ENCODE measurements at regions not wholly inside any gene's neighbourhood (a gene's known extent, or its start where the extent isn't known, plus 50 kb on each side); places are given as distances from the start of the nearest gene placed in this dataset.

DNA sequence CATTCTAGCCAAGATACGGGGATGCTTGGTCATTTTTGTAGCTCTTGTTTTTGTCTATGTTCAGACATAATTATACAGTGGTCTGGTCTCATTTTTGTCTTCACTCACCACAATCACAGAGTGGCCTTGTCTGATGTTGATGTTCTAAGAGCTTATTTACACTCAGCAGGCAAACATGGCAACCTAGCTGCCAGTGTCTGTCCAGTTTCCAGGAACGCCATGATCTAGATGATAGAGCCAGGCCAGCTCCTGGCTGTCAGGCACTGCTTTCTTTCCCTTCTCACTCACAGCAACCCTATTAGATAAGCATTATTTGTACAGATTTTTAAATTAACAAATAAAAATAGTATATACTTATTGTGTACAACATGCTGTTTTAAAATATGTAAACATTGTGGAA, 98.6 kb upstream of the PHF14 start:
- TF ChIP-seq, protein P1, sequence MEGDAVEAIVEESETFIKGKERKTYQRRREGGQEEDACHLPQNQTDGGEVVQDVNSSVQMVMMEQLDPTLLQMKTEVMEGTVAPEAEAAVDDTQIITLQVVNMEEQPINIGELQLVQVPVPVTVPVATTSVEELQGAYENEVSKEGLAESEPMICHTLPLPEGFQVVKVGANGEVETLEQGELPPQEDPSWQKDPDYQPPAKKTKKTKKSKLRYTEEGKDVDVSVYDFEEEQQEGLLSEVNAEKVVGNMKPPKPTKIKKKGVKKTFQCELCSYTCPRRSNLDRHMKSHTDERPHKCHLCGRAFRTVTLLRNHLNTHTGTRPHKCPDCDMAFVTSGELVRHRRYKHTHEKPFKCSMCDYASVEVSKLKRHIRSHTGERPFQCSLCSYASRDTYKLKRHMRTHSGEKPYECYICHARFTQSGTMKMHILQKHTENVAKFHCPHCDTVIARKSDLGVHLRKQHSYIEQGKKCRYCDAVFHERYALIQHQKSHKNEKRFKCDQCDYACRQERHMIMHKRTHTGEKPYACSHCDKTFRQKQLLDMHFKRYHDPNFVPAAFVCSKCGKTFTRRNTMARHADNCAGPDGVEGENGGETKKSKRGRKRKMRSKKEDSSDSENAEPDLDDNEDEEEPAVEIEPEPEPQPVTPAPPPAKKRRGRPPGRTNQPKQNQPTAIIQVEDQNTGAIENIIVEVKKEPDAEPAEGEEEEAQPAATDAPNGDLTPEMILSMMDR (IDR thresholded peaks at IDR 0.05; ENCODE audit: insufficient read depth, low read depth, low read length): no peak
- no peak for TF ChIP-seq EZH2 (IDR thresholded peaks at IDR 0.05; ENCODE audit: insufficient read depth, low read length)

Data from astrocyte (in vitro differentiated cells and primary cell).